ENCODE measurements at regions not wholly inside any gene's neighbourhood (a gene's known extent, or its start where the extent isn't known, plus 50 kb on each side); places are given as distances from the start of the nearest gene placed in this dataset.

GRCh38 chr12:65640489-65640901 is 183.8 kb upstream of the HMGA2 start:
- no peak for TF ChIP-seq EZH2 (IDR thresholded peaks at IDR 0.05; ENCODE audit: borderline replicate concordance, low read depth, low read length, severe bottlenecking)
- no peak for TF ChIP-seq CTCF (IDR thresholded peaks at IDR 0.05; ENCODE audit: extremely low read depth in 1 of 2, insufficient read depth in 1 of 2, low read depth in 1 of 2, low read length in 2 of 2)
- no peak for TF ChIP-seq JUN (IDR thresholded peaks at IDR 0.05; ENCODE audit: borderline replicate concordance, insufficient read depth, insufficient read length, low read depth)
